Chondrocyte (in vitro differentiated cells): ENCODE measurements at regions not wholly inside any gene's neighbourhood (a gene's known extent, or its start where the extent isn't known, plus 50 kb on each side); places are given as distances from the start of the nearest gene placed in this dataset.

Experiments used
- DNase-seq: peaks from one replicate; pipeline ENCODE4 v3.0.0; 2021; ENCODE audit warnings: mixed read lengths, low spot score
- H3K27ac Mint-ChIP-seq: one replicate; pipeline ENCODE4 v1.8.0; 2021; ENCODE audit warnings: mild to moderate bottlenecking, moderate library complexity, mixed read lengths; ENCODE audit not compliant: unreplicated experiment
- H3K27me3 Mint-ChIP-seq: 2 replicates; pipeline ENCODE4 v1.8.0; 2021; ENCODE audit warnings: low read depth, mixed read lengths
- H3K36me3 Mint-ChIP-seq: 2 replicates; pipeline ENCODE4 v1.8.0; 2021; ENCODE audit warnings: low read depth, mixed read lengths
- H3K4me1 Mint-ChIP-seq: 2 replicates; pipeline ENCODE4 v1.8.0; 2021; ENCODE audit warnings: low read depth, mild to moderate bottlenecking, mixed read lengths
- H3K4me3 Mint-ChIP-seq: one replicate; pipeline ENCODE4 v1.8.0; 2021; ENCODE audit warnings: mild to moderate bottlenecking, moderate library complexity, mixed read lengths; ENCODE audit not compliant: unreplicated experiment
- H3K9me3 Mint-ChIP-seq: 2 replicates; pipeline ENCODE4 v1.8.0; 2021; ENCODE audit warnings: low read depth, mixed read lengths
- CTCF ChIP-seq: fragments of 200-600 bp; sonication (generic); IDR thresholded peaks from 2 replicates; pipeline ENCODE4 v1.5.0; 2021; ENCODE audit warnings: antibody characterized with exemption, mild to moderate bottlenecking, moderate library complexity

DNA sequence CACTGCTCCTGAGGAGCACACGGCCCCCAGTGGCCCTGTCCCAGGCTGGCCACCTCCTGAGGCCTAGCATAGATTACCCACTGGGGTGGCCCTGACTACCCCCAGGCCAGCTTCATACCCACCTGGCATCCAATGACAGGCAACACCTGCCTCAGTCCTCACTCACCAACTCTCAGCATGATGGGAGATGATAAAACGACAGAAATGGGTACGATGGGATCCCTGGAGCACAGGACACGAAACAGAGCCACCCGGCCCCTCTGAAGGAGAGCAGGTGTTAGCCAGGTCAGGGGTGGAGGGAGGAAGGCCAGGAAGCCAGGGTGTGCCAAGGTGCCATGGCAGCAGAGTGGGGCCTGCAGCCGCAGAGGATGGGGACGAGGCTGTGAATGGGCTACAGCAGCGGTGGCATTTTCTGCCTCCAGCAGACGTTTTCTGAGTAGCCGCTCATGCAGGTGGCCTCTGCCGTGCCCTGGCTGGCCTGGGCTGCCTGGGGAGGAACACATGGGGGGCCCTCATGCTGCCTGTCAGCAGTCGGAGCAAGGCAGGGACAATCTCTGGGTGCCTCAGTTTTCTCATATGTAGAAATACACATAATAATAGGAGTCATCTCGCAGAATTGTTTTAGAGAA, 50.2 kb upstream of the FGF3 start:
- Mint-ChIP-seq H3K4me3 (no peak overlapping the region), H3K9me3 (no peaks in the 10 kb centered on the region), H3K27me3 (peaks cover 32% of the 10 kb centered on the region), H3K36me3 (peaks cover 2% of the 10 kb centered on the region), H3K27ac (no peak overlapping the region), H3K4me1 (no peaks in the 10 kb centered on the region)
- no peak for TF ChIP-seq CTCF
- DNase-seq: no peak

GRCh38 chr11:69870766-69871165, 51.5 kb upstream of the FGF3 start:
- H3K4me1 Mint-ChIP-seq: no peaks in the 10 kb centered on the region
- peaks cover 2% of the 10 kb centered on the region for H3K36me3 Mint-ChIP-seq
- H3K27ac Mint-ChIP-seq: no peak overlapping the region
- TF ChIP-seq CTCF: no peak
- H3K4me3 Mint-ChIP-seq: no peak overlapping the region
- H3K9me3 Mint-ChIP-seq: no peaks in the 10 kb centered on the region
- DNase-seq: no peak
- peaks cover 29% of the 10 kb centered on the region for H3K27me3 Mint-ChIP-seq

- no peak for TF ChIP-seq CTCF
- no peaks in the 10 kb centered on the region for H3K4me1 Mint-ChIP-seq
- no peak overlapping the region for H3K4me3 Mint-ChIP-seq
- no peak overlapping the region for H3K27ac Mint-ChIP-seq
- H3K9me3 Mint-ChIP-seq: peaks cover 4% of the 10 kb centered on the region
- peaks cover 28% of the 10 kb centered on the region for H3K27me3 Mint-ChIP-seq
- no peak for DNase-seq
- peaks cover 4% of the 10 kb centered on the region for H3K36me3 Mint-ChIP-seq
Measured at GRCh38 chr11:69873166-69874077, 54.2 kb upstream of the FGF3 start.

DNA sequence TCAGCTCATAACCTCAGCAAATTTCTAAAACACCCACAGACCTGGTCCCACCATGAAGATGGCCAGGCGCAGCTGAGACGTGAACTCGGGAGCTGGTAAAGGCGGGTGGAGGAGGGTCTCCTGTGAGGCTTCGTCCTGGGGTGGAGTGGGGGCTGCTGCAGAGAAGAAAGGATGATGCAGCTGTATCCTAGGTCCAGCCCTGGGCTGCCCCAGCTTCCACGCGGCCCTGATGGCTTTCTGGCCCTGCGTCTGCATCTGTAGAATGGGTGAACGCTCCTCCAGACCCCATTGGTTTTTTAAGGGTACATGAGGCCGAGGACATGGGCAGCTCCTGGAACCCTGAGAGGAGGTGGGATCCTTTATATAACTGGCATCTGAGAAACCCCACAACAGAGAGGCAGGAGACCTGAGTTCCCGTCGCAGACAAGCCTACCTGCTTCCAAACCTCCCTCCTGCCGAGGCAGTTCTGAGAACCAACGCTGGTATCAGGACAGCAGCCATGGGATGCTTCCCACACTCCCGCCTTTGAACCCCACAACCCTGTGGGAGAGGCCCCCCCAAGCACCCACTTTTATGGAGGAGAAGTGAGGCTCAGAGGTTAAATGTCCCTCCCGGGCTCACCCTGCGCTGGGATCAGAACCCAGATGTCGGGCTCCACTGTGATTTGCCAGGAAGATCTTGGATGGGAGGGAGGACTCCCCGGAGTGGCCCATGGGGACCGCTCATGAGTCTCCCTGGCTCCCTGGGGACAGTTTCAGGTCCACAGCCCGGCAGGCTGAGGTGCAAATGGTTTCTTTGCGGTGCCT, 55.2 kb upstream of the FGF3 start:
- Mint-ChIP-seq H3K9me3 (peaks cover 4% of the 10 kb centered on the region), H3K4me1 (no peaks in the 10 kb centered on the region), H3K36me3 (peaks cover 4% of the 10 kb centered on the region), H3K27me3 (peaks cover 22% of the 10 kb centered on the region), H3K27ac (no peak overlapping the region), H3K4me3 (no peak overlapping the region)
- DNase-seq: peak; percentile 61
- TF ChIP-seq CTCF: no peak
